Stimulated activated CD8-positive, alpha-beta memory T cell treated with anti-CD3 and anti-CD28 coated beads, Interleukin-12 subunit alpha, Interleukin-12 subunit beta, amount 100 ng/mL, for 4 hours (primary cell): ENCODE measurements at regions not wholly inside any gene's neighbourhood (a gene's known extent, or its start where the extent isn't known, plus 50 kb on each side); places are given as distances from the start of the nearest gene placed in this dataset.
"Not testable (repeated sequence)": the region's sequence is repeated elsewhere in the genome, so short reads cannot be mapped to it uniquely, and the experiment has no call there.

Experiments used
- DNase-seq: peaks from one replicate; pipeline ENCODE4 v3.0.0-alpha.2; 2020; ENCODE audit warnings: low read depth

DNA sequence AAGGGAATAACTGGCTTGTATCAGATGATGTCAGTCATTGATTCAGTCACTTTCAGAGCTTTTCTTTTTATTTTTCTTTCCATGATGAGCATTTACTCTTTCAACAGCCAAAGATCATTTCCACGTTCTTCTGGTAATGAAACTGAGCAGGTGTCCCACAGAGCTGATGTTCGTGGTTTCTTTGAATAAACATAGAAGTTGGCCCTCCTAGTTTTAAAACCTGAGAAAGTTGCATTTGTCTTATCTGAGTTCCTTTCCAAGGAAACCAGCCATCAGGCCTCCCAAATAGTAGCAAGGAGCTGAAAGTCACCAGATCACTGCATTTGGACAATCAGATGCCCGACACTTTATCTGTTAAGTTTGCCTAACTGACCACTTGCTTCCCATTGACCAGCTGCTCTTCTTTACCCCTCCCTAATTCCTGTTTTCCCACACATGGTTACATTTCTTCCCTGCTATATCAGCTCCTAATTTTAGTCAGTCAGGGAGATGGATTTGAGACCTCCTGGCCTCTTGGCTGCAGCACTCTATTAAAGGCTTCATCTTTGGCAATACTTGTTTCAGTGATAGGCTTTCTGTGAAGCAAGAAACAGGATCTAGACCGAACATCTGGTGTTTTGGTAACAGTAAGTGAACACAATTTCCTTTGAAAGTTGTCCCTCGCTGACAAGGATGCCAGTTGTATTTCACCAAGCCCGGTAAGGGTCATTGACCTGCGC is 420.8 kb downstream of the CHSY3 start:
- no peak for DNase-seq

- DNase-seq, result no peak
Observed at GRCh38 chr5:130323804-130324454, 419.7 kb downstream of the CHSY3 start.

- DNase-seq, result no peak
Observed at GRCh38 chr5:130321931-130322330, 417.7 kb downstream of the CHSY3 start.

DNA sequence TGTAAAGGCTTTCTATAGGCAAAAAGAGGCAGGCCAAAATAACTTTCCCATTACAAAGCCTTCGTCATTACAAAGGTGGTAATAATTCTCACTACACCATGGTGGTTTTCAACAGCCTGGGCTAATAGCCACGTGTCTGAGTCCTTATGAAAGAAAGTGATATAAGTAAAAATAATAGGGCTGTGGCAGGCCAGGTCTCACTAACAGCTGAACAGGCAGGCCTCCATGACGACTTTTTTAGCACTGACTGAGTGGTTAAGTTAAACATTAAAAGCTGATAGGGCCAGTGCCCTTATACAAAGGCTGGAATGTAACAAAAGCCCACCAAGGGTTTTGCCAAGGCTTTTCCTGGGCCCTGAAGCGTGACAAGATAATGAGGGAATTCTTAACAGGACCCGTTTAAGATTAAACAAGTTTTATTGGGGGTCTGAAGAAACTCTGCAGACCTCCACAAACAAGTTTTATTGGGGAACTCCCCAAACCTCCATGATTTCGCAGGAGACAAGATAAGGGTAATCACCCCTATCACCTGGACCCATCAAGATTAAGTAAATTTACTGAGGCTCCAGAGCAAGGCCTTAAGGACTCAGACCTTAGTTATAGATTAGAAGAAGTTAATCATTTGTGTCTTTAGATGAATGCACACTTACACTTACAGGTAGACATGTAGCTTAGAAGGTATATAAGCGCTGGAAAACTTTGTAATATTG is 412.9 kb downstream of the CHSY3 start:
- DNase-seq, result no peak

DNA sequence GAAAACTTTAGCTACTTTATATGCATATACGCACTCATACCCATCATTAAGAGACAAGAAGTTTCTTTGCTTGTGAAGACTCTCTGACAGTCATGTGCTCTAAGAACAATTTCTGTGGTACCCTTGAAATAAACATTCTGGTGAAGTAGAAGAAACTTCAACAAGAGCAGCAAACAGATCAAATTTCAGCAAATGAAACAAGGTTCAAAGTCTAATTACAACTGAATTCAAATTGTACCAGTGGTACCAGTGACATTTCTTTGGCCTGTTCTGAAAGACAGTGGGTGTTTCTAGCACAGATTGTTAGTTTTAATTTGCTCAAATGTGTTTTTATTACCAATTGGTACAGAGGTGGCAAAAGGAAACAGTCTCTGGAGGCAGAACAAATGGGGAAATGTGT is 391.0 kb downstream of the CHSY3 start:
- DNase-seq, result no peak

GRCh38 chr5:130294798-130295197 is 390.5 kb downstream of the CHSY3 start:
- DNase-seq, result not testable (repeated sequence)

DNA sequence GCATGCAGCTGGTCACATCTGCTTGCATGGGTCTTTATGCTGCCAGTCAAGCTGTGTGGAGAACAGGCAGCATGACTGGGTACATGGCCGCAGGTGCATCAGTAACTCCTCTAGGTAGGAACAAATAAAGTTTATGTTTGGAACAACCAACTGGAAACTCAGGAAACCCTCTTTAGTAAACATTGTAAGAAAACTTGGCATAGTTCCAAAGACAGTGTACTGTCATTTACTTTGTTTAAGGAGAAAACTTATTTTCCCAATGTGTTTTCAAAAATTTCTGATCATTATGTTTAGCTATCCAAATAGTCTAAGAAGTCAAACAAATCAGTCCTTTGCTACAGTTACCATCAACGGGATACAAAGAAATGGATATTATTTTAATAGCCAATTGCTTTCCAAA is 386.0 kb downstream of the CHSY3 start:
- DNase-seq, result no peak

DNA sequence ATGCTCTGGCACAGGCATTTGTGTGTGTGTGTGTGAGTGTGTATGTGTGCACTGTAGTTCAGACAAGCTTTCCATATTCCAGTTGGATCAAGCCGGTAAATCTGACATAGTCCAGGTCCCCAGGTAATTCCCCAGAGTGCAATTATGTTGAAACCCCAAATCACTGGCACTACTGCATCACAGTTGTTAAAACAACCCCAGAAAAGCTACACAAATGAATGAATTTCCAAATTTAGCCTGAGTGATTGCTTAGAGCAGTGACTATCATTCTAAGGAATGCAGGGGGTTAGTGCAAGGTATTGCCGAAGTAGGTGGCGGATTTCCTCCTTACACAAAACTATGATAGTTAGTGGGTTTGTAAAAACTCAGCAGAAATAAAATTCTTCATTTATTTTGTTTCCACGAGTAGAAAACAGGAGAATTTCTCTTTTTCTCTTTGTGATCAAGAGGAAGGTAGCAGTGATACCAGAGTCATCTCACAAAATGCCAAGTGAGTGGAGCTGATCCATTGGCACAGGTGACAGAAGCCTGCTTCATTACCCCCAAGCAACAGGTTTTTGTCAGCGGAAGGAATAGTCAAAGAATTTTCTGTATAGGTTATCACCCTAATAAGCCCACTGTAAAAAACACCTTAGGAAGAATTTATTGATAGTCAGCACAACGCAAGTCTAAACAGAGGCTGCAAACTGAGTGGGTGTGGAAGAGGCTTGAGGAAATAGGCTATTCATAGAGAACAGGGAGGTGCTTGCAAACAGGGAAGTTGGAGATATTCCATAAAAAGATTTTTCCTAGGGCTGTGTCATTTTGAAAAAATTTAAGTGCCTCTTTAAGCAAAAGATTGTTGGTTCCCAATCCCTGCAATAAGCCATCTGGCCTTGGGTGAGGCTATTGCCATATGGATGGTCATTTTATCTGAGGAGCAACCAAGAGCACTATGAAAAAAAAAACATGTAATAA is 385.1 kb downstream of the CHSY3 start:
- no peak for DNase-seq

DNA sequence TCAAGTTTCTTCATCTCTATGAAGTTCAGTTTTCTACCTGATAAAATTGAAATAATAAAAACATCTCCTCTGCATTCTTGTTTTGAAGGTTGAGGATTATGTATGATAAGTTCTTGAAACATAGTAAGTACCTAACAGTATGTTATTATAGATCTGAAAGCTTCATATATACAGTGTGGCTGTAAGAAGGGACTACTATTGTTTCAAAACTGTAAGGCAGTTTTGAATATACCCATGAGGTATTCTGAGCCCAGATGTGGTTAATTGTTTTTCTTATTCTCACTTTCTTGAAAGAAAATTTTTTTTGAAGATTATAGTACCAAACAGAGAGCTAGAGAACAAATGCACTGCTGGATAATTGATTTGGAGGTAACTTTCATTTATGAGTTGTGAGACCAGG is 383.2 kb downstream of the CHSY3 start:
- no peak for DNase-seq

DNA sequence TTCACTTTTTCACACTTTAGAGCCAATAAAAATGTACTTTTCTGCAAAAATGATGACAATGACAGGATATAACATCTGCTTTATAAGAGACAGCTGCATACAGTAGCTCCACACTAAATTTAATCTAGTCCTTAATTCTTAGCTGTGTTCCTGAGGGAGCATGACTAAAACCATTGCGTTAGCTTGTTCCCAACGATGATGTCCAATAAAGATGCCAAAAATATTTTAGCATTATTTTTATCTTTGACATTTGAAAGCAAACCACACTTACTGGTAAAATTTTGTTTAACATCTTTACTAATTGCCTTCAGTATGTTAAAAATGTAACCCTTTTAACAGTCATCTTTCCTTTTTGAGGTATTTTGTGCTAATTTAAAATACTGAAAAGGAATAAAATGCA is 382.7 kb downstream of the CHSY3 start:
- no peak for DNase-seq

DNA sequence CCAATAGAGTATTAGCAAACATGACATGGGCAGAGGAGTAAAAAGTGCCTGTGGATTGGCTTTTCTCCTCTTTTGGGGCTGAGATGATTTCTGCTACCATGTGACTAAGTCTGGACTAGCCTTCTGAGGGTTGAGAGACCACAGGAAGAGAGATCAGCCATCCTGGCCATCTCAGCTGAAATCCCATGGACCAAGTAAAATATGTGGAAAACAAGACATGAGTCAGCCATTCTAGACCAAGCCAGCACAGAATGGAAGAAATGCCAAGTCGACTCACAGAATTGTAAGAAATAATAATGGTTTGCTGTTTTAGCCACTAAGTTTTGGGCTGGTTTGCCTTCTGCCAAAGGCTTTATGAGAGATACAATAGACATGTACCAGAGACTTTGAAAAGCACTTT is 377.8 kb downstream of the CHSY3 start:
- DNase-seq, result no peak

DNA sequence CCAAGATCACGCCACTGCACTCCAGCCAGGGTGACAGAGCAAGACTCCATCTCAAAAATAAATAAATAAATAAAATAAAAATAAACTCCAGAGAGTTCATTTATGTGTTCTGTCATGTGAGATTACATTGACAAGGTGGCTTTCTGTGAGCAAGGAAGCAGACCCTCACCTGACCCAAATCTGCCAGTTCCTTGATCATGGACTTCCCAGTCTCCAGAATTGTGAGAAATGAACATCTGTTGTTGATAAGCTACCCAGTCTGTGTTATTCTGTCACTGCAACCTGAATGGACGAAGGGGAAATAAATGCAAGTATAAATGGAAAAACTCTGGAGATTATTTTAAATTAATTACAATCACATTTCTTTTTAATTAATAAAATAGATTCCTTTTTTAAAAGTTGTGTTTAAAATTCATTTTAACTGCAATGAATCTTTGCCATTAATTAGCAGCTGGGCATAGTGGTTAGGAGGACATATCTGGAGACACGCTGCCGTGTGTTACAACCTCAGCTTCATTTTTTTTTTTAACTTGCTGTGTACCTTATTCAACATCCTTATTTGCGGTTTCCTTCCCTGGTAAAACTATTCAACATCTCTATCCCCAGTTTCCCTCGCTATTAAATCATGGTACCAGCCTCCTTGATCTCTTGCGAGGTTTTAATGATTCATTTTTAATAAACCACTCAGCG is 376.4 kb downstream of the CHSY3 start:
- DNase-seq, result no peak

DNA sequence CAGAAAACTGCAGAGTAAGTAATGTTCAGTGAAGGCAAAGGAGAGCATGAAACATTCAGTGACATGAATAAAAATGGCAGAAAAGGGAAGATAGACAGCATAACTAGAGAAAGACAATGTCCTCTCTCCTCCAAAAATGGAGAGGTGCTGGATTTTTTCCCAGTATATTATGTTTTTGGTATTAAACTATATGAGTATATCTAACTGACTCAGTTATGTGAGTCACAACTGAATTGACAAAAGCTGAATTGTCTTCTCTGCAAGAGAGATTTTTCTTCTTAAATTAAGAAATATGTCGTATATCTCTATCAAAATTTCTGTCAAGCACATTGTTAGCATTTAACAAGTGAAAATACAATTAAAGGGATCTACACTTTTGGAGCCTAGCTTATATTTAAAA is 375.1 kb downstream of the CHSY3 start:
- DNase-seq, result no peak

- DNase-seq, result no peak
Observed at GRCh38 chr5:130278136-130278535, 373.9 kb downstream of the CHSY3 start.

DNA sequence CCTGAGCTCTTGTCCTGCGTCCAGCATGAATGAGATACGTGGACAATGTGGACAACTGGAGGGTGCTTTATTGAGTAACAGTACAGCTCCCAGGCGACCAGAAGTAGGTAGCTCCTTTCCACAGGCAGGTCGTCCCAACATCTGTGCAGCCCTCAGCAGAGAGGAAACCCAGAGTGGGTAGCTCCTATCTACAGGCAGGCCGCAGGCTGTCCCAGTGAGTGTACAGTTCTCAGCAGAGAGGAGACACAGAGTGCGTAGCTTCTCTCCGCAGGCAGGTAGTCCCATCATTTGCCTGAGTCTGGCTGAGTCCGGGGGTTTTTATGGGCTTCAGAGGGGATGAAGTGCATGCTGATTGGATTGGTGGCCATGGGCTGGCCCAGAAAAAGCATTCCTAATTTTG is 373.3 kb downstream of the CHSY3 start:
- DNase-seq, result no peak

DNA sequence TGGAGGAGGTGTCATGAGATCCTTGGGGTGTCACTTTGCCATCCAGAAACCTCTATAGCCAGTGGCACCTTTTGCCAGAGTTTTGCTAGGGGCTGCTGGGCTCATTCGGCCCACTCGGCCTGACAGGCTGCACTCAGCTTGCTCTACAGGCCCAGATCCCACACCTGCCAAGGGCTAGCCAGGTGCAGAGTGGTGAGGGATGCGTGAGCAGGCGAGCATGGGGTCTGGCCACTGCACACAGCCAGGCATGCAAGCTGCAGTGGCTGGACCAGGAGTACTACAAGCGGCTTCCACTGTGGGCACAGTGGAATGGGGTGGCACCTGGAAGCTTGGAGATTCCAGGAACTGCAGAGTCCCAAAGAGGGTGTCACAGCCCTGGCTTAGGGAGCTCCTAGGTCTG is 372.7 kb downstream of the CHSY3 start:
- no peak for DNase-seq

GRCh38 chr5:130272837-130273236 is 368.6 kb downstream of the CHSY3 start:
- DNase-seq, result no peak

GRCh38 chr5:130270786-130271185 is 366.5 kb downstream of the CHSY3 start:
- no peak for DNase-seq

- DNase-seq, result no peak
Observed at GRCh38 chr5:130268489-130268888, 364.2 kb downstream of the CHSY3 start.

GRCh38 chr5:130267926-130268325 is 363.7 kb downstream of the CHSY3 start:
- no peak for DNase-seq

- DNase-seq, result no peak
Observed at GRCh38 chr5:130260481-130260880, 356.2 kb downstream of the CHSY3 start.

GRCh38 chr5:130251931-130252330 is 347.7 kb downstream of the CHSY3 start:
- DNase-seq, result no peak
